Heart left ventricle (tissue), 16 donors: ENCODE measurements at regions not wholly inside any gene's neighbourhood (a gene's known extent, or its start where the extent isn't known, plus 50 kb on each side); places are given as distances from the start of the nearest gene placed in this dataset.

ENCODE experiments used
- ATAC-seq, 4 donors: fragments of 200-7000 bp; cut with Tn5 transposase; one replicate each; pipeline ENCODE4 v1.9.1; 2020 to 2022; ENCODE audit warnings: moderate library complexity in 4 of 4, mild to moderate bottlenecking in 3 of 4, moderate number of reproducible peaks in 1 of 4
- DNase-seq, 5 donors: peaks; one replicate each; pipeline ENCODE4 v3.0.0-alpha.2; 2020
- H3K27ac ChIP-seq, 12 donors: fragments of 200-600 bp; sonication (generic) in 4 of 12; one replicate each; pipeline versions ENCODE4 v1.5.0 to v1.8.0; 2016 to 2022; ENCODE audit warnings: mild to moderate bottlenecking in 2 of 12
- H3K27me3 ChIP-seq, 9 donors: fragments of 200-600 bp; sonication (generic) in 2 of 9; one replicate each; pipeline versions ENCODE4 v1.5.1 to v1.8.0; 2016 to 2022; ENCODE audit warnings: mild to moderate bottlenecking in 3 of 9
- H3K36me3 ChIP-seq, 9 donors: fragments of 200-600 bp; sonication (generic) in 2 of 9; one replicate each; pipeline versions ENCODE4 v1.5.0 to v1.8.0; 2018 to 2022; ENCODE audit warnings: mild to moderate bottlenecking in 2 of 9
- H3K4me1 ChIP-seq, 12 donors: fragments of 200-600 bp; sonication (generic) in 4 of 12; one replicate each; pipeline versions ENCODE4 v1.5.0 to v1.8.0; 2016 to 2022; ENCODE audit warnings: mild to moderate bottlenecking in 3 of 12
- H3K4me3 ChIP-seq, 12 donors: fragments of 200-600 bp; sonication (generic) in 4 of 12; one replicate each; pipeline versions ENCODE4 v1.5.0 to v1.8.0; 2017 to 2022; ENCODE audit warnings: mild to moderate bottlenecking in 9 of 12, moderate library complexity in 4 of 12
- H3K9me3 ChIP-seq, 12 donors: fragments of 200-600 bp; sonication (generic) in 4 of 12; one replicate each; pipeline versions ENCODE4 v1.5.0 to v1.8.0; 2016 to 2022; ENCODE audit warnings: mild to moderate bottlenecking in 1 of 12
- POLR2A ChIP-seq, 2 donors: fragments of 450-650 bp; IDR thresholded peaks; one replicate each; pipeline ENCODE4 v1.6.1; 2017; ENCODE audit warnings: antibody characterized with exemption in 2 of 2, mild to moderate bottlenecking in 2 of 2, moderate library complexity in 2 of 2
- WGBS, 4 donors: extraction: QIAGEN DNeasy Blood & Tissue Kit in 2 of 4; methylation state at CpG; one replicate each; pipeline versions ENCODE4 v1.1.5 to v1.1.7; 2013 to 2018; 5-methylcytosine and 5-hydroxymethylcytosine counted together
- intact Hi-C, 10 donors: fragments of 100-400 bp; cut with DNase I; formaldehyde crosslinking; loops; one replicate each; pipeline versions ENCODE4 v1.11.1 to v1.14.2; 2022
- TF ChIP-seq, protein P1 (sequence below), 12 donors: fragments of 200-600 bp; sonication (generic) in 4 of 12; IDR thresholded peaks; one replicate each; pipeline versions ENCODE4 v1.5.0 to v1.8.0; 2018 to 2022; ENCODE audit warnings: antibody characterized with exemption in 12 of 12, mild to moderate bottlenecking in 5 of 12
- donor health status: ischemic (EF 13 %, LVEDD 7.1; RV severe dilation, severe dysfunction).
- donor health status: healthy with polysubstance abuse.
- donor health status: DM: no; HTN: yes; CAD: no.
- donor health status: DM: no; HTN: no; CAD: no.
- donor health status: ischemic (EF 25% LVEDD 6.9; RV normal size, moderate dysfunction).
- donor health status: ischemic (EF 25% LVEDD 5.7; RV mildly dilated, moderate dysfunction).
- donor health status: healthy.
- donor health status: DM: yes; HTN: yes; CAD: no.
- donor health status: ischemic (EF 35%, LVEDD 5.7; RV mildly dilated, moderate dysfunction).
- donor health status: nonischemic (EF 11% LVEDD 7.7; RV severe dilation, severe dysfunction).
- donor health status: DM: yes; HTN: yes; CAD: no.
- donor health status: PGD.
- donor health status: ischemic (EF 29% LVEDD 5.4; RV normal size, mild dysfunction).
- donor health status: nonischemic (EF 23%, LVEDD 6.1; RV moderate dilation, normal function).

DNA sequence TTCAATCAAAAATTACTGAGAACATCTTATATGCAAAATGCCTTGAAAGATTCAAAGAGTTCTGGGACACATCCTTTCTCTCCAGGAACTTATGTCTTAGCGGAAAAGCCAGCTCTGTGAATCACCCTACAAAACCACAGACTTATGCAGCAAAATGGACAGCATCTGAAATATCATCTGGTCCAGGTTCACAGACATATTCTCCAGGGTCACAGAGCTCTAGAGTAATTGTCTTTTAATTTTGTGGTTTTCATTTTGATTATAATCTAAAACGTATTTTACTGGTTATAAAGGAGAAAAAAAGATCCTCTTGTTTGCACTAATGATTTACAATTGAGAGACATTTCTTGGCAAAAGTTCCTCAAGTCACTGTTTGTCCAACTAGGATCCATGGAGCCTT is 246.2 kb downstream of the MSRB3 start:
- Histone ChIP-seq H3K4me1 (no peaks in the 10 kb centered on the region), H3K27me3 (no peaks in the 10 kb centered on the region), H3K9me3 (peaks cover 0 to 9% (median 0%) of the 10 kb centered on the region in 12 donors), H3K36me3 (no peaks in the 10 kb centered on the region), H3K4me3 (no peak overlapping the region), H3K27ac (no peak overlapping the region)
- TF ChIP-seq, protein P1, sequence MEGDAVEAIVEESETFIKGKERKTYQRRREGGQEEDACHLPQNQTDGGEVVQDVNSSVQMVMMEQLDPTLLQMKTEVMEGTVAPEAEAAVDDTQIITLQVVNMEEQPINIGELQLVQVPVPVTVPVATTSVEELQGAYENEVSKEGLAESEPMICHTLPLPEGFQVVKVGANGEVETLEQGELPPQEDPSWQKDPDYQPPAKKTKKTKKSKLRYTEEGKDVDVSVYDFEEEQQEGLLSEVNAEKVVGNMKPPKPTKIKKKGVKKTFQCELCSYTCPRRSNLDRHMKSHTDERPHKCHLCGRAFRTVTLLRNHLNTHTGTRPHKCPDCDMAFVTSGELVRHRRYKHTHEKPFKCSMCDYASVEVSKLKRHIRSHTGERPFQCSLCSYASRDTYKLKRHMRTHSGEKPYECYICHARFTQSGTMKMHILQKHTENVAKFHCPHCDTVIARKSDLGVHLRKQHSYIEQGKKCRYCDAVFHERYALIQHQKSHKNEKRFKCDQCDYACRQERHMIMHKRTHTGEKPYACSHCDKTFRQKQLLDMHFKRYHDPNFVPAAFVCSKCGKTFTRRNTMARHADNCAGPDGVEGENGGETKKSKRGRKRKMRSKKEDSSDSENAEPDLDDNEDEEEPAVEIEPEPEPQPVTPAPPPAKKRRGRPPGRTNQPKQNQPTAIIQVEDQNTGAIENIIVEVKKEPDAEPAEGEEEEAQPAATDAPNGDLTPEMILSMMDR (IDR thresholded peaks at IDR 0.05): no peak
- no peak for TF ChIP-seq POLR2A (IDR thresholded peaks at IDR 0.05)
- WGBS, 4 donors: 81 to 86% (median 83%) methylated on average over 2 of the region's 2 CpGs
- no peak for DNase-seq
- no peak for ATAC-seq
- intact Hi-C loops: no loop called here

DNA sequence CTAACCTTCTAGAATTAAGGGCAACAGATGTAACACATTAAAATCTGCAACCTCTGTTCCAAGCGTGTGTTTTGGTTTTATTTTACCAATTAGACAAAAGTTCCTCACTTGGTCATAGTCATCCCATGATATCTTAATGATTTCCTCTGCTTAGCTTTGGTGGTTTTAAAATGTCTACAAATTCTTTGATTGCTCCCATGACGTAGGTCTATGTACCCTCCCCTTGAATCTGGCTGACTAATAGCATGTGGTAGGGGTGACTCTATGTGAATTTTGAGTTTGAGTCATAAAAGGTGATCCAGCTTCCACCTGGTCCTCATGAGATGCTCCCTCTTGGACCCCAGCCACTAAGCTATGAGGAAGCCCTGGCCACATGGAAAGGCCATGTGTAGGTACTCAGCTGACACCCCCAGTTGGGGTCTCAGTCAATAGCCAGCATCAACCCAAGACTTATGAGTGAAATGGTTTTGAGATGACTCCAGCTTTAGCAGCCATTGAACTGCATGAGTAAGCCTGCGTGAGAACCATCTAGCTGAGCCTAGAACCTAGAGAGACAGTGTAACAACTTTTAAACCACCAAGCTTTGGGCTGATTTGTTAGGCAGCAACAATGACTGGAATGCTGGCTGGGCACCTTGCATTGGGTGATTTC is 247.1 kb downstream of the MSRB3 start:
- WGBS, 4 donors: 86 to 94% (median 92%) methylated on average over 3 of the region's 3 CpGs
- Histone ChIP-seq H3K9me3 (peaks cover 0 to 9% (median 0%) of the 10 kb centered on the region in 12 donors), H3K4me3 (no peak overlapping the region), H3K36me3 (no peaks in the 10 kb centered on the region), H3K27me3 (no peaks in the 10 kb centered on the region), H3K4me1 (no peaks in the 10 kb centered on the region), H3K27ac (no peak overlapping the region)
- intact Hi-C loops: no loop called here
- DNase-seq (no peak), ATAC-seq (no peak)
- no peak for TF ChIP-seq POLR2A (IDR thresholded peaks at IDR 0.05)
- TF ChIP-seq, protein P1 (IDR thresholded peaks at IDR 0.05): no peak

DNA sequence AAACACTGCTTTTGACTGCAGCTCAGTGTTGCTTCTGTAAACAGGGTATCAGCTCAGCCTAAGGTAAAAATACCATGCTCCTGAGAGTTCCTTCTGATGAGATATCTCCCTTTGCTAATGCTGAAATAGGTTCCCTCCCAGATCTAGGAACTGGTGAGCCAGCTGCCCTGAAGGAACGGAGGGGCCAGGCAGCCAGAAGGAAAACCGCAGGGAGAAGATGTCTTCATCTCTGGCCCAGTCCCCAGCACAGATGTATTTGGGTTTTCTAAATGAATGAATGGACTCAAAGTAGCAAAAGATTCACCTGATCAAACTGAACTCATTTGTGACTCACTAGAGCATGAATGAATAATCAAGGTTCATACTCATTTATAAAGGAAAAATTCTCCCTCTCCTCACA is 247.8 kb downstream of the MSRB3 start:
- no peak overlapping the region for H3K27ac ChIP-seq
- H3K27me3 ChIP-seq: no peaks in the 10 kb centered on the region
- intact Hi-C loops: no loop called here
- peaks cover 0 to 9% (median 0%) of the 10 kb centered on the region in 12 donors for H3K9me3 ChIP-seq
- H3K36me3 ChIP-seq: no peaks in the 10 kb centered on the region
- no peak overlapping the region for H3K4me3 ChIP-seq
- TF ChIP-seq, protein P1 (IDR thresholded peaks at IDR 0.05): no peak
- TF ChIP-seq POLR2A (IDR thresholded peaks at IDR 0.05): no peak
- H3K4me1 ChIP-seq: no peaks in the 10 kb centered on the region
- WGBS, 4 donors: 75 to 88% (median 86%) methylated on average over 2 of the region's 2 CpGs
- DNase-seq: no peak
- ATAC-seq: no peak

DNA sequence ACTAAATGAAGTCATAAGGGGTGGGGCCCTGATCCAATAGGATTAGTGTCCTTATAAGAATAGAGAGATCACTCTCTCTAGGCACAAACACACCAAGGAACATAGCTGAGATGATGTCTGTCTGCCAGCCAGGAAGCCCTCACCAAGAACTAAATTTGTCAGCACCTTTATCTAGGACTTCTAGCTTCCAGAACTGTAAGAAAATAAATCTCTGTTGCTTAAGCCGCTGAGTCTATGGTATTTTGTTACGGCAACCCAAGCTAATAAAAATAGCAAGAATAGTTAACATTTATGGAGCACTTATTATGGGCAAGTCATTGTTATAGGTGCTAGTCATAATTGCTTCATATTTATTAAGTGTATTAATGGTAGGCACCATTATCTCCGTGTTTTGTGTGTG is 249.6 kb downstream of the MSRB3 start:
- TF ChIP-seq, protein P1 (IDR thresholded peaks at IDR 0.05): no peak
- TF ChIP-seq POLR2A (IDR thresholded peaks at IDR 0.05): no peak
- no peak for DNase-seq
- ATAC-seq: no peak
- intact Hi-C loops: no loop called here
- Histone ChIP-seq H3K4me1 (peaks cover 0 to 5% (median 0%) of the 10 kb centered on the region in 12 donors), H3K36me3 (no peaks in the 10 kb centered on the region), H3K27ac (no peak overlapping the region), H3K4me3 (no peak overlapping the region), H3K27me3 (no peaks in the 10 kb centered on the region), H3K9me3 (peaks cover 0 to 9% (median 0%) of the 10 kb centered on the region in 12 donors)
- 93 to 98% (median 95%) methylated on average over 3 of the region's 3 CpGs for WGBS, 4 donors
